ENCODE measurements at regions not wholly inside any gene's neighbourhood (a gene's known extent, or its start where the extent isn't known, plus 50 kb on each side); places are given as distances from the start of the nearest gene placed in this dataset.
"Not testable (repeated sequence)": the region's sequence is repeated elsewhere in the genome, so short reads cannot be mapped to it uniquely, and the experiment has no call there.

- peak; percentile 77 for DNase-seq (ENCODE audit: low read depth)
- H3K4me3 ChIP-seq (ENCODE audit: control insufficient read depth, low read depth, low read length): no peak overlapping the region
- TF ChIP-seq, protein P1, sequence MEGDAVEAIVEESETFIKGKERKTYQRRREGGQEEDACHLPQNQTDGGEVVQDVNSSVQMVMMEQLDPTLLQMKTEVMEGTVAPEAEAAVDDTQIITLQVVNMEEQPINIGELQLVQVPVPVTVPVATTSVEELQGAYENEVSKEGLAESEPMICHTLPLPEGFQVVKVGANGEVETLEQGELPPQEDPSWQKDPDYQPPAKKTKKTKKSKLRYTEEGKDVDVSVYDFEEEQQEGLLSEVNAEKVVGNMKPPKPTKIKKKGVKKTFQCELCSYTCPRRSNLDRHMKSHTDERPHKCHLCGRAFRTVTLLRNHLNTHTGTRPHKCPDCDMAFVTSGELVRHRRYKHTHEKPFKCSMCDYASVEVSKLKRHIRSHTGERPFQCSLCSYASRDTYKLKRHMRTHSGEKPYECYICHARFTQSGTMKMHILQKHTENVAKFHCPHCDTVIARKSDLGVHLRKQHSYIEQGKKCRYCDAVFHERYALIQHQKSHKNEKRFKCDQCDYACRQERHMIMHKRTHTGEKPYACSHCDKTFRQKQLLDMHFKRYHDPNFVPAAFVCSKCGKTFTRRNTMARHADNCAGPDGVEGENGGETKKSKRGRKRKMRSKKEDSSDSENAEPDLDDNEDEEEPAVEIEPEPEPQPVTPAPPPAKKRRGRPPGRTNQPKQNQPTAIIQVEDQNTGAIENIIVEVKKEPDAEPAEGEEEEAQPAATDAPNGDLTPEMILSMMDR (conservative IDR thresholded peaks at IDR 0.05; ENCODE audit: control insufficient read depth, insufficient read depth, low read depth, low read length): peak; percentile 16
Observed at GRCh38 chr6:73942592-73943186, 246.7 kb downstream of the CD109 start.

DNA sequence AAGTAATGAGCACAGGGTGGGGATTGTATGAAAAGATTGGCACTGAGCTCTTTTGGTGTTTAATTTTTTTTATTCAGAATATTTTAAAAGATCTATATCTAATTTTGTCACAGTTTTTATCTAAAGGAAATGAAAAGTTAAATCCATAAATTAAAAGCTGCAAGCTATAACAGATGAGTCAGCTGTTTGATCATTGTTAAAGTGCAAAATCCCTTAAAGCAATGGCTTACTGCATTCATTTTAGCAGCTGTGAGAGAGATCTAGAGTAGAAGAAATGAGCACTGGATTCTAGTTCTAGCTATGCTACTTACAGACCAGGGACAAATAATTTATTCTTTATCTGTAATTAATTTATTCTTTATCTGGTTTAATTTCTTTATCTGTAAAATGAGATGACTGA is 245.9 kb downstream of the CD109 start:
- no peak for DNase-seq (ENCODE audit: low read depth)
- TF ChIP-seq, protein P1 (conservative IDR thresholded peaks at IDR 0.05; ENCODE audit: control insufficient read depth, insufficient read depth, low read depth, low read length): no peak
- no peak overlapping the region for H3K4me3 ChIP-seq (ENCODE audit: control insufficient read depth, low read depth, low read length)

DNA sequence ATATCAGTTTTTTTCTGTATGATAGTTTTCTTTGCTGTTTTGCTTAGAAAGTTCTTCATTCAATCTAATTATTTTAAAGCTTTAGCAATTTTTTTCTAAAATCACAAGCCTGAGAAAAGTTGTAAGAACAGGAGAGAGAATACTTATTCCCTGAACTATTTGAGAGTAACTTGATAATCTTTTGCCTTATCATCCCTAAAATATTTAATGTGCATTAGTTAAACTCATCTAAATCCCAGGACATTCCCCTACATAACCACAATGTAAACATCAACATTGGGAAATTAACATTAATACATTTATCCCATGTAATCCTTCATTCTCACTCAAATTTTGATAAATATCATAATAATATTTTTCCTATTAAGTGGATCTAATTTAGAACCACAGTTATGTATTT is 241.8 kb downstream of the CD109 start:
- DNase-seq (ENCODE audit: low read depth): no peak
- no peak overlapping the region for H3K4me3 ChIP-seq (ENCODE audit: control insufficient read depth, low read depth, low read length)
- TF ChIP-seq, protein P1 (conservative IDR thresholded peaks at IDR 0.05; ENCODE audit: control insufficient read depth, insufficient read depth, low read depth, low read length): no peak

- TF ChIP-seq, protein P1 (conservative IDR thresholded peaks at IDR 0.05; ENCODE audit: control insufficient read depth, insufficient read depth, low read depth, low read length): no peak
- no peak for DNase-seq (ENCODE audit: low read depth)
- H3K4me3 ChIP-seq (ENCODE audit: control insufficient read depth, low read depth, low read length): no peak overlapping the region
Observed at GRCh38 chr6:73932866-73933265, 236.9 kb downstream of the CD109 start.

- no peak overlapping the region for H3K4me3 ChIP-seq (ENCODE audit: control insufficient read depth, low read depth, low read length)
- no peak for DNase-seq (ENCODE audit: low read depth)
- TF ChIP-seq, protein P1 (conservative IDR thresholded peaks at IDR 0.05; ENCODE audit: control insufficient read depth, insufficient read depth, low read depth, low read length): no peak
Observed at GRCh38 chr6:73929405-73929804, 233.4 kb downstream of the CD109 start.

- no peak for DNase-seq (ENCODE audit: low read depth)
- TF ChIP-seq, protein P1 (conservative IDR thresholded peaks at IDR 0.05; ENCODE audit: control insufficient read depth, insufficient read depth, low read depth, low read length): no peak
- H3K4me3 ChIP-seq (ENCODE audit: control insufficient read depth, low read depth, low read length): no peak overlapping the region
Observed at GRCh38 chr6:73927421-73927820, 231.4 kb downstream of the CD109 start.

DNA sequence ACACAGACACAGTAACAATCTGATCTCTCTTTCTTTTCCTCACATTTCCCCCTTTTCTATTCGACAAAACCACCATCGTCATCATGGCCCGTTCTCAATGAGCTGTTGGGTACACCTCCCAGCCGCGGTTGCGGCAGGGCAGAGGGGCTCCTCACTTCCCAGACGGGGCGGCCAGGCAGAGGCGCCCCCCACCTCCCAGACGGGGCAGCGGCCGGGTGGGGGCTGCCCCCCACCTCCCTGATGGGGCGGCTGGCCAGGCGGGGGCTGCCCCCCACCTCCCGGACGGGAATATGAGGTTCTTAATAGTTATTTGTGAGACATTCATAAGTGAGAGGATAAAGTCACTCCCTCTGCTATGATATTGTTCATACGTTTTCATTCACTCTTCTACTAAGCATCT is 229.7 kb downstream of the CD109 start:
- DNase-seq (ENCODE audit: low read depth); H3K4me3 ChIP-seq (ENCODE audit: control insufficient read depth, low read depth, low read length): not testable (repeated sequence)

All from fibroblast of mammary gland (primary cell).